ENCODE measurements at regions not wholly inside any gene's neighbourhood (a gene's known extent, or its start where the extent isn't known, plus 50 kb on each side); places are given as distances from the start of the nearest gene placed in this dataset.

DNA sequence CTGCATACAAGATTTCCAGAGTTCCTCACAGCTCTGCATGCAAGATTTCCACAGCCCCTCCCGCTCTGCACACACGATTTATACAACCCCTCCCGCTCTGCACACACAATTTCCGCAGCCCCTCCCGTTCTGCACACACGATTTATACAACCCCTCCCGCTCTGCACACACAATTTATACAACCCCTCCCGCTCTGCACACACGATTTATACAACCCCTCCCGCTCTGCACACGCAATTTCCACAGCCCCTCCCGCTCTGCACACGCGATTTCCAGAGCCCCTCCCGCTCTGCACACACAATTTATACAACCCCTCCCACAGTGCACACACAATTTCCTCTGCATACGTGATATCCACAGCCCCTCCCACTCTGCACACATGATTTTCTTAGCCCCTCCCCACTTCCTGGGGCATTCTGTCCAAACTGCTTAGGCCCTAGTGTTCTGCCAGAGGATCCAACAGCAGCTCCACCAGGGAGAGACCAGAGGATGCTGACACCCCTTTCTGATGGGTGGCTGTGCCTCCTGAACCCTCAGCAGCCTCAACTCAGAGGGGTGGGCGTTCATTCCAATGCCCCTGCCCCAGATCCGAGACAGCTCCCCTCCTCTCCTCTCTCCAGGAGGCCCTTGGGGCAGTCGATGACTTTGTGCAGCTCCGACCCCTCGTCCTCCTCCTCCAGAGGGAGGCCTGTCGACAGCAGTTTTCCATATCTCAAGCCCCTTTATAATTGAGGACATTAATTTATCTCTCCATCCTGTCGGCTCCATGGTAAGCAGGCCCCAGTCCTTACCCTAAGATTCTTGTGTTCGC lies 671.7 kb downstream of the BRD1 start:
- DNase-seq (ENCODE audit: low read depth), result no peak

DNA sequence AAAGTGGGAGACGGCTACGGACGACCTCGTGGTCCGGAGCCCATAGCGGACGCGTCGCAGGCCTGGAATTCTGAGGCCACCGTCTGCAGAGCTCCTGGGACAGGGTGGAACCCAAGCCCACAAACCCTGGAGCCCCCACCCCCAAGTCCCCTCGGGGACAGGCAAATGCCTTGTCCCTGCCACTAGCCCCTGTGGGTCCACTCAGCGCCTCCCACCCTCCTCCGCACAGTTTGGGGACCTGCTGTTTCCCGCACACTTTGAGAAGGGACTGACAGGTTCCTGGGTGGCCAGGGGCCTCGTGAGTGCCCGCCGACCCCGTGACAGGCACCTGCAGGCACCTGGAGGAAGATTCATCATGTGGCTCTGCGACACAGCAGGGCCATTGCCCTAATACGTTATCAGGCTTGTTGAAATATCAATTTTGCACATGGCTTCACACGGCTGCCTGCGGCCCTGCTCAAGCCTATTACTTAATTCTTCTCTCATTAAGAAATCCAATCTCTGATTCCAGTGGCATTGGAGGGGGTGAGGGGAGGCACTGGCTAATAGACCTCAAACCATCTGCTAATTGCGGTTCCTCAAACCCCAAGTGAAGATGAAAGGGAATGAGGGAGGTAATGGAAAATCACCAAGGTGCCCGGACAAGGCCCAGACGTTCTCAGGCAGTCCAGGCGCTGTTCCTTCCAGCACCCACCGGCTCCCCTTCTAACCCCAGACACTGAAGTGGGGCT lies 672.5 kb downstream of the BRD1 start:
- DNase-seq (ENCODE audit: low read depth), result no peak

DNA sequence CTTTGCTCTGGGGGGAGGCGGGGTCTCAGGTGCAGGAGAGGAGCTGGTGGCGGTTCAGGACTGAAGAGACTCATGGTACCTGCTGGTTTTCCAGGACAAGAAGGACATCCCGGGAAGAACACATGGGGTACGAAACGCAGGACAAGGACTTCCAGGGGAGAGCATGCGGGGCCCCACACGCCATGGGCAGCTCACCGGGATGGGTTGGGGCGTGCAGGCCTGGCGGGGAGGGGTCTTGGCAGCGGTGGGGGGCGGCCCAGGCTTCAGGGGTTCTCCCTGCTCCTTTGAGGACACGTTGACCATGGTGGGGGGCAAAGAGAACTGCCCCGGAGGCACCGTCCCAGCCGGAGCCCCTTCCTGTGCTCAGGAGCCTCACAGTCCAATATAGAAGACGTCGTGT lies 673.2 kb downstream of the BRD1 start:
- DNase-seq (ENCODE audit: low read depth), result no peak

DNA sequence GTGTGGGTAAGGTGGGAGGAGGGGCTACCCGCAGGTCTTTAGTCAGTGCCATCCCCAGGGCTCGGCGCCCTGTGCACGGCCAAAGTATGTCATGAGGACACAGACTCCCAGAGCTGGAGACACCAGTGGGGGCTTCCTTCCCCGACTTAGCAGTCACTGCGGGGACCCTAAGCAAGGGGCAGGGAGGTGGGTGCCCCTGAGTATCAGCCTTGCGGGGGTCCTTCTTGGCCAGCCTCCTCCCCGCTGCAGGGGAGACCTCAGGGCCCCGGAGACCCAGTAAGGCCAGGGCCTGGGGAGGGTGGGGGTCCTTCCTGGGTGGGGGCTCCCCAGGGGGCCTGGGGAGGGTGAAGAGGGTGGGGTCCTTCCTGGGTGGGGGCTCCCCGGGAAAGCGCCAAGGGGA lies 673.8 kb downstream of the BRD1 start:
- DNase-seq (ENCODE audit: low read depth), result no peak

DNA sequence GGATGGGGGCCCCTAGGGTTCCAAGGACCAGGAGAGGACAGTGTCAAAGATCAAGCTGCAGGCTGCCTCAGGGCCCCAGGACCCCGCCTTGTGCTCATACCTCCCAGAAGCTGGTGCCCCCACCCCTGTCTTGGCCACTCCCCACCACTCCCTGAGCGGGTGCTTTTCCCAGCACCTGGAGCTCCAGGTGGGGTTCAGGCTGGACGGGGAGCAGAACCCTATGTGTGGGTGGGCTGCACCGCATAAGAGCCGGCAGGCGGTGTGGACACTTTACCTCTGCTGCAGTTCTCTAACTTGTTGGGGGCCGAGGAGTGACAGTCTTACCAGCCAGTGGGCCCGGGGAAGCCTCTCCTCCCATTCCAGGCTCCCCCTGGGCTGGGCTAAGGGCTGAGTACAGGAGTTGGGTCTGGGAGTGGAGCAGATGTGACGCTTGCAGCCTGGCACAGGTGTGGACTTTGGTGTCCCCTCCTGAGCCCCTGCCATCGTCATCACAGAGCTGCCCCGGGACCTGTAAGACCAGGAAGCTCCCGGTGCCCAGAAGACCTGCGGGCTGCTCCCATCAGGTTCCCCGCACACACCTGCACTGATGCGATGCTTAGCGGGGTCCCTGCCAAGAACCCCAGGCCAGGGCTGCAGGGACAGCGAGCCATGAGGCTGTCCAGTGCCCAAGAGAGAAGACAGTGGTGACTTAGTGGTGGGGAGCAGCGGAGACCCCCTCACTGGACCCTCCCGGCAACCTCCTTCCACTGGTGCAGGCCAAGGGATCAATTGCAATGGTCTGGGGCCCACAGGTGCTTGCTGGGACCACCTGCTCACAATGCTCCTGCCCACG lies 674.5 kb downstream of the BRD1 start:
- DNase-seq (ENCODE audit: low read depth), result no peak

DNA sequence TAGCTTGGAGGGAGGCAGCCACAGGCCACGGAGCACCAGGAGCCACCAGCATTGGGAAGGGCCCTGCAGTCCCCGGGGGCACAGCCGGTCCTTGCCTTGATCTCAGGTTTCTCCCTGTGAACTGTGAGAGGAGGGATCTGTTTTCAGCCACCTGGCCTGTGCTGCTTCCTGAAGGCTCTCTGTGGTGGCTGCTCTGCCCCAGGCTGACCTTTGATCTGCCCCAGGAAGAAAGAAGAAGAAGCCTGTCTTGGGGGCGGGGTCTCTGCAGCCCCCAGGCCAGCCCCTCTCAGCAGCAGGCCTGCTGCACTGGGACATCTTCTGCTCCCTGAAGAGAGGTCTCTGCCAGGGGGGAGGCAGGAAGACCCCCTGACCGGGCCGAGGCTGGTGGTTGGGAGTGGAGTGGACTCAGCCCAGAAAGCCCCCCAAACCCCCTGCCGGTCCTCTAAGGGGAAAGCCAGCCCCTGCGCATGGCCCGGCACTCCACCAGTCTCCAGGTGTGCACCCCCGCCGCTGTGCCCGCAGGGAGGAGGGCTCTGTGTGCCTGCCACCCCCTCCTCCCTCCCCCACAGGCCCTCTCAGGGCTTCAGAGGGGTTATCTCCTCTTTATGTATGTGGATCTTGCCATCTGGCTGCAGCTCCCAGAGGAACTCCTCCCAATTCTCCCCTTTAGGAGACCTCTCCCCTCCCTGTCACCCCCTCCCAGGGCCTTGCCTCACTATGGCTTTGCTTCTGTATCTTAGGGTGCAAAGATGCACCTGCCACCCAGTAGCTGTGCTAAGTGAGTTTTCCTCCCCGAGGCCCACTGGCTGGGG lies 675.3 kb downstream of the BRD1 start:
- DNase-seq (ENCODE audit: low read depth), result no peak

DNA sequence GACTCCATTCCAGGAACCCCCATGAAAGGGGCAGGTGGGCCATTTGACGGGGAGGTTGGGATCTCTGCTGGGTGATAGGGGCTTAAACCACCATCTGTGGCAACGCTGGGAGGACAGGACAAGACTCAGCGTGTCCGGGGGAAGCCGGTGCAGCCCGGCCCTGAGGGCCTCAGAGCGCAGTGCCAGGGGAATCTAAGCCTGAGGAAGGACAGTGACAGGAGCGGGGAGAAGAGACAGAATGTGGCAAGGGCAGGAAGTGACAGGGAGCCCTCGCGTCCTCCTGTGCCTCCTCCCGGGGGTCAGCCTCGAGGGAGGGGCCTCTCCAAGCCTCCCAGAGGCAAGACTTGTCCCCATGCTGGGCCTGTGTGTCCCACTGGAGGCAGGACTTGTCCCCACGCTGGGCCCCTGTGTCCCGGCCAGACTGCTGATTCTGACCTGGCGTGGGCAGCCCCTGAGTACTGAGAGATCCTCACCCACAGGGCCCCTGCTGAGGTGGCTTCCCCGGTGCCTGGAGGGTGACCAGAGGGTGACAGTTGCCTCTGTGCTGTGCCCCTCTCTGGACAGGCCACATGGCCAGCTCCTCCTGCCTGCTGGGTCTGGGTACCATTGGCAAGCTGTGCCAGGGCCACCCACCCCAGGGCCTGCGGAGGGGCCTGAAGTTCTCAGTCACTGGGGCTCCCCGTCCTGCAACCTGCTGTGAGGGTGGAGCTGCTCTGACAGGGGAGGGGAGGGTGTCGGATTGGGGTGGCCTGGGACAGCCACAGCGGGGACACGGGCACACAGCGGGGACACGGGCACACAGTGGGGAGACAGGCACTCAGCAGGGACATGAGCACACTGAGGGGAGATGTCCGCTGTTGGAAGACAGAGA lies 676.2 kb downstream of the BRD1 start:
- no peak for DNase-seq (ENCODE audit: low read depth)

DNA sequence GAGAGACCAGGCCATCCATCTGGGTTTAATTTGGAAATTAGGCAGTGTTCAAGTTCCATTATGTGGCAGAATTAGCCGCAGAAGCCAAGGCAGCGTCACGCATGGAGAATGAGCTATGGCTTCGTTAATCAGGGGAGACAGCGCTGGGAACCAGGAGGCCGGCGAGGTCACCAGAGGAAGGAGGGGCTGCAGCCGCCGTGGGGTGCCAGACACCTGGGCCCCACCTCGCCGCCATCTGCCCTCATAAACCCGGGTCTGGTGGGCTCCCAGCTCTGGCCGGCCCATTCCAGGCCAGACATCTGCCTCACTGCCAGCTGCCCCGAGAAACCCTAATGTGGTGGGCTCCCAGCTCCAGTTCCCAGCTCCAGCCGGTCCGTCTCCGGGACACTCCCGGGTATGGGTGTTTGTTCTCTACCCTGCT lies 676.9 kb downstream of the BRD1 start:
- DNase-seq (ENCODE audit: low read depth), result no peak

DNA sequence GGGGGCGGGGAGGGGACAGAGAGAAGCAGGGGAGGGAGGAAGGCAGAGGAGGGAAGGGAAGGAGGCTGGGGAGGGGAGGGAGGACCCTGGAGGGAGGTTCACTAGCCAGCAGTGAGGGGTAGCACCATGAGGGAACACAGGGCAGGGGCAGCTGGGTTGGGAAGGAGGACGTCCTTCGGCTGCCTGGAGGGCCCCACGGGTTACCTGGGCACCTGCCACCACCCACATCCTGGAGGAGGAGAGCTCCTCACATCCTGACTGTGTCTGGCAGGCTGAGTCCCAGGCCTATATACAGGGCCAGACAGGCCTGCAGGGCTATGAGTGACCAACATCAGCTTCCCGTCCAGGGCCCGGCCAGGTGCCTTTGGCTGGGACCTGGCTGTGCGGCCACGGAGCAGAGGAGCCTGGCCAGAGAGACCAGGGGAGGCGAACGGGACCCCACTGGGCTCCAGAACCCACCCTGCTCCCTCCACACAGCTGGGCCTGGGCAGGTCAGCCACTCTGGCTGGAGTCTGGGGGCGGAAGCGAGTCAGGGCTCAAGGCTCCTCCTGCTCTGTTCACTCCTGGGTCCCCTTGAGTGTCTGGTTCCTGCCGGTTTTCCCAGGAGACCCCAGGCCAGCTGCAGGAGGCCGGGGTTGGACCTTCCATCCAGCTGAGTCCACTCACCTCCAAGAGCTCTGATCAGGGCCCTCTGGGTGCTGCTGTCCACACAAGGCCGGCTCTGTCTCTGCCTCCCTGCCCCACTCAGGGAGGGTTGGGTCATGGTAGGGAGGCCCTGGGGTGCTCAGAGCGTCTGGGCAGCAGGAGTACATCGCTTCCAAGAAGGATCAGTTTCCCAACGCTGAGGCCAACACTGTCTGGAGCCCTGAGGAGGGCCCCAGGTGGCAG lies 677.7 kb downstream of the BRD1 start:
- no peak for DNase-seq (ENCODE audit: low read depth)

DNA sequence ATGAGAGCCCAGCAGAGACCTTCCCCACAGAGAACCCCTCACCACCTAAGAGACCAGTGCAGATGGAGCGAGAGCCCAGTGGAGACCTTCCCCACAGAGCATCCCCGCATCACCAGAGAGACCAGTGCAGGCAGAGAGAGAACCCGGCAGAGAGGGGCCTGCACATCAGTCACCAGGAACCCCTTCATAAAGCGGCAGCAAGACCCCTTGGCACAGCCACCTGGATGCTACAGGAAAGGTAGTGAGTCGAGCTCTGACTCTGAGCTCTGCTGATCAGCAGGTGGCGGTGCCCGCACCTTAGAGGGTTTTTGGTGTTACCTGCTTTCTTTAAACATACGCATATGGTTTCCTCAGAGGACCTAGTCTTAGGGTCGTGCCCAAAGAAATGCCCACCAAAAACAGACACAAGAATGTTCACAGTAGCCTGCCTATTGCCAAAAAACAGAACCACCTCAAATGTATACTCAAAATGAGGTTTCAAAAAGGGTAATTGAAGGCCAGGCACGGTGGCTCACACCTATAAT lies 678.7 kb downstream of the BRD1 start:
- DNase-seq (ENCODE audit: low read depth), result no peak

DNA sequence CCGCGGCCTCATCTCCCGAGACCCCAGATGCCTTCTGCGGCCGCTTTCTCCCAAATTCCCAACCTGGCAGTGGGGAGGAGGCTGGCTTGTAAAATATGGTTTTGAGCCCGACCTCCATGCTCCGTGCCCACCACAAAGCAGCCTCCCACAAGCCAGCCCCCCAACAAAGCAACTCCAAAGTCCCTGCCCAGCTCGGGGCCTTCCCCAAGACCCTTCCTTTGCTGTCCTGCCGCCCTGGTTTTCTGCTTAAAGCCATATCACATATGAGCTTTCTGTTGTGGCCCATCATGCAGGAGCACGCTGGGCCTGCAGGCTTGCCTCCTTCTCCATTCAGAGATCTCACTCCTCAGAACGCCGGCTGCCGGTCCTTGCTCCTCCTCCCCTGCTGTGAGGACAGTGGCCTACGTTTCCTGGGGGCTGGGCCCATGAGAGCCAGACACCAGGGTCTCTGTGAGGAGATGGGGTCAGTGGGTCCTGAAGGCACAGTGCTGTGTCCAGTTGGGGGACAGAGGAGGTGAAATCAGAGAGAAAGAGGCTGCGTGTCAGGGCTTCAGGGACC lies 680.0 kb downstream of the BRD1 start:
- no peak for DNase-seq (ENCODE audit: low read depth)

DNA sequence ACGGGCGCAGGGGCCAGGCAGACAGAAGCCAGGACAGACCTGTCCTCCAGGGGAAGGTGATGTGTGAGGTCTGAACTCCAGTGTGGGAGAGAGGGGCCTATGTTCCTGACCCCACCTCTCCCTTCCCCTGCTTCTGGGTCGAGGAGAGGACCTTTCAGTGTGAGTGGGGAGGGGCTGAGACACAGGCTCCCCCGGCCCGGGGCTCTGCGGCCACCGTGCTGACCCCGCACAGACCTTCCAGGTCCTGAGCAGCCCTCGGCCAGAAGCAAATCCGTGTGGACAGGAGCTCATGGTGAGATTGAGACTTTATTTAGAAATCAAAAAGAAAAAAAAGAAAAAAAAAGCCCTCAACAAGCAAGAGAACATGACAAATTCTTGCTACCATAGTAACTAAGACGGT lies 680.5 kb downstream of the BRD1 start:
- DNase-seq (ENCODE audit: low read depth), result no peak

DNA sequence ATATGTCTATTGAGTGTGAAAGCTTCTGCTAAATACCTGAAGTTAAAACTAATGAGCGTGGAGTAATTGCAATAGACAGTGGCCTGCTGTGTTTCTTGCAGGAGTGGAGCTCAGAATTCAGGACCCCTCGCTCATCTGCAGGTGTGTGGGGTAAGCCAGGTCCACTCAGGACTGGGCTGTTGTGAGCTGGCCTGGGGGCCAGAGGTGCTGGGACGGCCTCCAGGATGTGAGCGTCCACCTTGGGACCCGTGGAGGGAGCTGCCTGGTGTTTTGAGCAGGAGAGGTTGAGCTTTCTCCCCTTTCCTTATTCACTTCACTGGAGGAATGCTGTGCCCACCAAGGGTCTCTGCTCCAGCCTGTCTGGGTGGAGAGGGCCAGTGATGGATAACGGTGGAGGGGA lies 681.2 kb downstream of the BRD1 start:
- no peak for DNase-seq (ENCODE audit: low read depth)

DNA sequence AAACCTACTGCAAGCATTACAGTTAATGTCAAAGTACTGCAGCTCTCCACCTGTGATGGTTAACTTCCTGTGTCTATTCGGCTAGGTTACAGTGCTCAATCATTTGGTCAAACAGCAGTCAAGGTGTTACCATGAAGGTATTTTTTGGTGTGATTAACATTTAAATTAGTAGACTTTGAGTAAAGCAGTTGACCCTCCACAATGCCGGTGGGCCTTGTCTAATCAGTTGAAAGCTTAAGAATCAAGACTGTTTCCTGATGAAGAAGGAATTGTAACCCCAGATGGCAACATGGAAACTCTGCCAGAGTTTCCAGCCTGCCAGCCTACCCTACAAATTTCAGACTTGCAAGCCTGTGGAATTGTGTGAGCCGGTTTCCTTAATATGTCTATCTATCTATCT lies 683.9 kb downstream of the BRD1 start:
- DNase-seq (ENCODE audit: low read depth), result no peak

DNA sequence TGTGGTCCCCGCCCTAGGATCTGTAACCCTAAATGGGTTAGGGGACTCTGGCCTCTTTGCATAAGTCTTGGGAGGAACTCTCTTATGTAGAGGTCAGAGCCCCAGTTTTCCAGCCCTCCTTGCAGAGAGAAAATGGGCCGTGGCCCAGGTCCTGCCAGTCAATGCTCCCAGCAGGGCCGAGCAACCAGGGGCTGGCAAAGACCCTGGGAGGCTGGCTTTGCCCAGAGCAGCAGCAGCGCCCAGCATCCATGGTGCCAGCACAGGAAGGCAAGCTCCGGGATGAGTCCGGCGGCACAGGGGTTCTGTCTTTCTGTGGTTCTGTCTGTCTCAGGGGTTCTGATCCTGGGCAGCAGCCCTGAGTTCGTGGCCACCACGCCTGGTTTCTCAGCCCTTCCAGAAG lies 684.8 kb downstream of the BRD1 start:
- DNase-seq (ENCODE audit: low read depth), result no peak

DNA sequence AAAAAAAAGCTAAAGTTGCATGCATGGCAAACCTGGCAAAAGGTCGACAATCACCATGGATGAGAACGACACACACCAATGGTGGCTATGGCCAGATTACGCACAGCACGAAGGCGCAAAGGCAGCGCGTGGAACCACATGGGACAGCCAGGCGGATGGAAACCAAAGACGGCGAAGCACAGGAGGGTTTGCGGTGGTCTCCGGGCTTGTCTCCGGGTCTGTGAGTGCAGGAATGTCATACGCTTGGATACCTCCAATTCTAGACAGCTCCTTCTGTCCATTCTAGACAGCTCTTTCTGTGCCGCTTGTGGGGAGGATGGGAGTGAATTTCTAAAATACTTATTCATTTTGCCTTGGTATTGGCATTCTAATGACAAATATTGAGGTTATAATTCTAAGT lies 685.4 kb downstream of the BRD1 start:
- DNase-seq (ENCODE audit: low read depth), result no peak

DNA sequence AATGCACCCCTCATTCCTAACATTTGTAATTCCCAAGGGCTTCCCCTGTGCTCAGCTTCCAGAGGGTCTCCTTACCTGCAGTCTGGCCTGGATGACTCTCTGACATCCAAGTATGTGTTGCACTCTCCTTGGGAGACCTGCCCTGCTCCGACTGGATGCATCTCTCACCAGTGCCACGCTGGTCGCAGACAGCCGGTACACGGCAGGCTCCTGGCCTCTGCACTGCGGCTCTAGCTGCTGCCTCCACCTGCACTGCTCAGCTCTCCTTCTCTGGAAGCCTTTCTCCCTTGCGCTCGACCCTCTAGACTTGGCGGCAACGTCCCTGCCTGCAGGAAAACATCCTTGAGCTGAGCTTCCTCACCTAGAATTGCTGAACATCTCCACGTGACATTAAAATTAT lies 685.9 kb downstream of the BRD1 start:
- DNase-seq (ENCODE audit: low read depth), result no peak

DNA sequence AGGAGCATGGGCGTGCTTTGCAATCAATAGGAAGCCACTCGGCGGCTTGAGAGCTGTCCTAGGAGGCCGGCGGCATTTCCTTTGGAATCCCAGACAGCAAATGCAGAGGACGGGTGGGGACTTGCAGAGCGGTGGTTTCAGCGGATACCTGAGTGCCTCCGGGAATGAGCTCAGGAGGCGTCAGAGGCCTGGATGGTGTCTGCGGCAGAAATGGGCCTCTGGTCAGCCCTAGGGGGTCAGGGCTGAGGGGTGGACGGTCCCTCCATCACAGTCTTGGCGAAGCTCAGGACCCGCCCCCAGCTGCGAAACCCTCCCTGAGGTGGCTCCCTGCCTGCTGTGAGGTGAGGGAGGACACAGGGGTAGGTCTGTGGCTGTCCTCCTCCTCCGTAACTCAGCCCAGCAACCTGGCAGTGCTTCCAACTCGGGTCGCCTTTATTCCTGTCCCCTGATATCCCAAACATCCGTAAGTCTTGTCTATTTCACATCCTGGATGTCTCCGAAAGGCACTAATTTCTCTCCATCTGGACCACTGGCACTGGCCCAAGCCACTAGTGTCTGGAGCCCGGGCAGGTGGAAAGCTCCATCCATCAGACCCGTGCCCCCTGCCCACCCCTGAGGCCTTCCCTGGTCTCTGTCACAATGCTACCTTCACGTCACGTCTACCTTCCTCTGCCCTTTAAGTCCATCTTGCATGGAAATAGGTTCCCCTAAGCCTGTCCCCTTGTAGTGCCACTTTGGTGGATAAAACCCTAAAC lies 686.6 kb downstream of the BRD1 start:
- no peak for DNase-seq (ENCODE audit: low read depth)
